Islet precursor cell (in vitro differentiated cells): ENCODE measurements at regions not wholly inside any gene's neighbourhood (a gene's known extent, or its start where the extent isn't known, plus 50 kb on each side); places are given as distances from the start of the nearest gene placed in this dataset.

ENCODE experiments used
- DNase-seq: peaks from one replicate; pipeline ENCODE4 v3.0.0-alpha.2; 2018

DNA sequence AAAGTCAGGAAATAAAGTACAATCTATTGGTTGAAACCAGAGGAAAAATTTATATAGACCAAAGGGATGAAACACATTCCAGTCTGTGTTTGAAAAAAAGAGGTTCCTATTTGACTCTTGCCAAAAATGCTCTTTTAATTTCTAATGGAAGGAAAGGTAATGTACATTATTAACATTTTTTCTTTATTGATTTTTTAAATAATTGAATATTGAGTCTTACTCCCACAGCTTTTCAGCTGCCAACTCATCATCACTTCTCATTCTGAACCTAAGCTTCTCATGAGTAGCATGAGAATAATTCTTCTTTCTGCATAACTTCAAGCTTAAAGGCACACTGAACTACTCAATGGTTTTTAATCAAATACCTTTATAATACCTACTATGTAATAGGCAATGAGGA, 49.8 kb upstream of the FHIP2A start:
- DNase-seq: no peak
